Nephron (organoid): ENCODE measurements at regions not wholly inside any gene's neighbourhood (a gene's known extent, or its start where the extent isn't known, plus 50 kb on each side); places are given as distances from the start of the nearest gene placed in this dataset.

ENCODE experiments used
- H3K27ac Mint-ChIP-seq, 3 experiments: 2 replicates each; pipeline ENCODE4 v1.8.0; 2020; ENCODE audit warnings: mixed read lengths in 3 of 3, mild to moderate bottlenecking in 2 of 3, moderate library complexity in 1 of 3
- H3K27me3 Mint-ChIP-seq: 2 replicates; pipeline ENCODE4 v1.8.0; 2021; ENCODE audit warnings: low read depth, mild to moderate bottlenecking, moderate library complexity, mixed read lengths
- H3K36me3 Mint-ChIP-seq: 2 replicates; pipeline ENCODE4 v1.8.0; 2020; ENCODE audit warnings: low read depth, mixed read lengths
- H3K4me1 Mint-ChIP-seq: 2 replicates; pipeline ENCODE4 v1.8.0; 2020; ENCODE audit warnings: mixed read lengths
- H3K4me3 Mint-ChIP-seq, 3 experiments: 2 replicates each; pipeline ENCODE4 v1.8.0; 2020; ENCODE audit warnings: mild to moderate bottlenecking in 3 of 3, mixed read lengths in 3 of 3, moderate library complexity in 2 of 3
- H3K9me3 Mint-ChIP-seq: 2 replicates; pipeline ENCODE4 v1.8.0; 2020; ENCODE audit warnings: mixed read lengths
- CTCF ChIP-seq, 3 experiments: fragments of 200-600 bp; sonication (generic); IDR thresholded peaks; one replicate each; pipeline ENCODE4 v1.5.0; 2021; ENCODE audit warnings: antibody characterized with exemption in 3 of 3; ENCODE audit not compliant: unreplicated experiment in 3 of 3

DNA sequence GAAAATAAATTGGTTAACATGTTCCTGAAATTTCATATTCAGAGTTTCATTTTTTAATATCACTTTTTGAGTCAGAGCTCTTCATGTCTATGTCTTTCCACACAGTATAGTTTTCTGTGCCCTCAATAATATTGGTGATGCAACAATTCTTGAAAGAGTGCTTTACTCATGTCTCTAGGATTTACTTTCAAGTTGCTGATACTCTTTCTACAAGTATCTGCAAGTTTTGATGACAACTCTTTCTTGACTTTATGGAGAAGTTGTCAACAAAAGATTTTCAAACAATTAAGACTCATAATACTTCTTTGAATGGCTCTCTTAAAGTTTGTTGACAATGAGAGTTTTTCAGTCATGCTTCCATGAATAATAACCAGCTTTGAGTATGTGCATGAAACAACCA lies 561.7 kb downstream of the DIAPH3 start:
- Mint-ChIP-seq H3K27ac (no peak overlapping the region), H3K9me3 (peaks cover 30% of the 10 kb centered on the region), H3K4me1 (no peaks in the 10 kb centered on the region), H3K36me3 (no peaks in the 10 kb centered on the region), H3K4me3 (no peak overlapping the region), H3K27me3 (no peaks in the 10 kb centered on the region)
- TF ChIP-seq CTCF (IDR thresholded peaks at IDR 0.05; ENCODE audit: unreplicated experiment in 3 of 3) = no peak

GRCh38 chr13:59603646-59604045 lies 560.1 kb downstream of the DIAPH3 start:
- Mint-ChIP-seq H3K9me3 (peaks cover 30% of the 10 kb centered on the region), H3K4me3 (no peak overlapping the region), H3K27ac (no peak overlapping the region), H3K27me3 (no peaks in the 10 kb centered on the region), H3K36me3 (no peaks in the 10 kb centered on the region), H3K4me1 (no peaks in the 10 kb centered on the region)
- TF ChIP-seq CTCF (IDR thresholded peaks at IDR 0.05; ENCODE audit: unreplicated experiment in 3 of 3) = no peak

- peaks cover 14% of the 10 kb centered on the region for H3K9me3 Mint-ChIP-seq
- no peaks in the 10 kb centered on the region for H3K36me3 Mint-ChIP-seq
- no peaks in the 10 kb centered on the region for H3K4me1 Mint-ChIP-seq
- H3K27ac Mint-ChIP-seq = no peak overlapping the region
- peaks cover 4% of the 10 kb centered on the region for H3K27me3 Mint-ChIP-seq
- TF ChIP-seq CTCF (IDR thresholded peaks at IDR 0.05; ENCODE audit: unreplicated experiment in 3 of 3) = no peak
- H3K4me3 Mint-ChIP-seq = no peak overlapping the region
These were observed 556.6 kb downstream of the DIAPH3 start for GRCh38 chr13:59607172-59607571.

DNA sequence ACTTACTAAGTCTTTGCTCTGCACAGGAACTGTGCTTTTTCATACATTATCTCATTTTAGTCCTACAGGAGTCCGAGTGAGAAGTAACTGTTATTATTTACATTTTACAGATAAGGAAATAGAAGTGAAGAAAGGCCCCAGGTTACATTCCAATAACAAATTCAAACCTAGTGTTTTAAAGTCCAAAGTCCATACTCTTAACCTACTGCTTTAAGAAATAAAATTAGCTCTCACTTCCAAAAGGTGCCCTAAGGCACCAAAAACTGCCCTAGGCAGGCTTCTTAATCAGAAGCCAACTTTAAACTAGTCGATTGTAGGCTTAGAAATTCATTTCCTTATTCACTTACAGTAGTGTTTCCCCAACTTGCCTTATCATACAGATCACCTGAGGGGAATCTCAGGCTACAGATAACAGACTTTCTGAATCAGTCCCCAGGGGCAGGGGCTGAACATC lies 555.9 kb downstream of the DIAPH3 start:
- no peaks in the 10 kb centered on the region for H3K4me1 Mint-ChIP-seq
- H3K36me3 Mint-ChIP-seq = no peaks in the 10 kb centered on the region
- no peak overlapping the region for H3K4me3 Mint-ChIP-seq
- H3K9me3 Mint-ChIP-seq = peaks cover 12% of the 10 kb centered on the region
- no peak overlapping the region for H3K27ac Mint-ChIP-seq
- peaks cover 4% of the 10 kb centered on the region for H3K27me3 Mint-ChIP-seq
- TF ChIP-seq CTCF (IDR thresholded peaks at IDR 0.05; ENCODE audit: unreplicated experiment in 3 of 3) = no peak

DNA sequence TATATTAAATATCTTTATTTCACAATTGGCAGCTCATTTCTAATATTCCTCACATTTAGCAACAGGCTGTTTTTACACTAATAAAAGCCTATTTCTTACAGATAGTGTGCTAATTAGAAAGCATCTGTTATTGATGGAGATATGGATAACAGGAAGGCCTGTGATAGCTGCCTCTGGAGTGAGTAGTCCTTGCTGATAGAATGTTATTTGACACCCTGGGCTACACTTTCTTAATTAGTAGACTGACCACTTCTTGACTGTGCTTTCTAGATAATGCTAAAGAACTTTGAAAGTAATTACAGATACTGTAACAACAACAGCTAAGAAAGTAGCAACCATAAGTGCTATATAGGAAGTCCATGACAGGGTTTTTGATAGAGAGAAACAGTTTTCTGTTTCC lies 554.3 kb downstream of the DIAPH3 start:
- peaks cover 4% of the 10 kb centered on the region for H3K27me3 Mint-ChIP-seq

More for the DNA sequence above, 554.3 kb downstream of the DIAPH3 start:
- Mint-ChIP-seq H3K4me1 (no peaks in the 10 kb centered on the region), H3K27ac (no peak overlapping the region), H3K4me3 (no peak overlapping the region), H3K36me3 (no peaks in the 10 kb centered on the region), H3K9me3 (peaks cover 7% of the 10 kb centered on the region)
- no peak for TF ChIP-seq CTCF (IDR thresholded peaks at IDR 0.05; ENCODE audit: unreplicated experiment in 3 of 3)
